H1 (cell line): ENCODE measurements at regions not wholly inside any gene's neighbourhood (a gene's known extent, or its start where the extent isn't known, plus 50 kb on each side); places are given as distances from the start of the nearest gene placed in this dataset.

Experiments
- ATF2 ChIP-seq: IDR thresholded peaks from 2 replicates; pipeline ENCODE4 v1.6.1; 2012; ENCODE audit warnings: low read length, inconsistent platforms
- ATF3 ChIP-seq: IDR thresholded peaks from 2 replicates; pipeline ENCODE4 v1.6.1; 2011; ENCODE audit warnings: low read depth, mild to moderate bottlenecking, low read length; ENCODE audit not compliant: insufficient read depth
- CREB1 ChIP-seq: IDR thresholded peaks from 2 replicates; pipeline ENCODE4 v1.6.1; 2012; ENCODE audit warnings: inconsistent platforms
- CTCF ChIP-seq, 3 experiments: IDR thresholded peaks; 1 replicate in 2 of 3; 2 replicates in 1 of 3; pipeline versions ENCODE4 v1.5.1 to v1.6.1; 2011; ENCODE audit warnings: low read length in 3 of 3, mild to moderate bottlenecking in 3 of 3, inconsistent platforms in 2 of 3, low read depth in 1 of 3, moderate library complexity in 1 of 3; ENCODE audit not compliant: insufficient read depth in 1 of 3; ENCODE audit errors: control extremely low read depth in 1 of 3
- RXRA ChIP-seq: IDR thresholded peaks from 2 replicates; pipeline ENCODE4 v1.6.1; 2011; ENCODE audit warnings: low read depth, mild to moderate bottlenecking, low read length, moderate library complexity; ENCODE audit not compliant: insufficient read depth

GRCh38 chr10:113431398-113432160, 121.3 kb upstream of the HABP2 start:
- TF ChIP-seq ATF2 (no peak), RXRA (no peak), CTCF (IDR thresholded peaks at IDR 0.05; ENCODE audit: control extremely low read depth in 1 of 3, insufficient read depth in 1 of 3, low read depth in 1 of 3, low read length in 3 of 3) (no peak), ATF3 (no peak), CREB1 (no peak)
